Panc1 (cell line): ENCODE measurements at regions not wholly inside any gene's neighbourhood (a gene's known extent, or its start where the extent isn't known, plus 50 kb on each side); places are given as distances from the start of the nearest gene placed in this dataset.

Experiments used
- POLR2AphosphoS5 ChIP-seq: IDR thresholded peaks from 2 replicates; pipeline ENCODE4 v1.6.1; 2012; ENCODE audit warnings: mild to moderate bottlenecking, low read depth, low read length, moderate library complexity
- TCF7L2 ChIP-seq: IDR thresholded peaks from 2 replicates; pipeline ENCODE4 v1.6.1; 2011; ENCODE audit warnings: mild to moderate bottlenecking, low read depth, low read length, inconsistent platforms
- TF ChIP-seq, protein P1 (sequence below): fragments of 450-650 bp; IDR thresholded peaks from 2 replicates; pipeline ENCODE4 v1.5.1; 2017; ENCODE audit warnings: mild to moderate bottlenecking
- TF ChIP-seq, protein P2 (sequence below), 2 experiments: IDR thresholded peaks; 2 replicates each; pipeline ENCODE4 v1.6.1; 2011 to 2012; ENCODE audit warnings: low read depth in 2 of 2, control low read depth in 1 of 2, low read length in 1 of 2, mild to moderate bottlenecking in 1 of 2, moderate library complexity in 1 of 2; ENCODE audit not compliant: insufficient read depth in 1 of 2

DNA sequence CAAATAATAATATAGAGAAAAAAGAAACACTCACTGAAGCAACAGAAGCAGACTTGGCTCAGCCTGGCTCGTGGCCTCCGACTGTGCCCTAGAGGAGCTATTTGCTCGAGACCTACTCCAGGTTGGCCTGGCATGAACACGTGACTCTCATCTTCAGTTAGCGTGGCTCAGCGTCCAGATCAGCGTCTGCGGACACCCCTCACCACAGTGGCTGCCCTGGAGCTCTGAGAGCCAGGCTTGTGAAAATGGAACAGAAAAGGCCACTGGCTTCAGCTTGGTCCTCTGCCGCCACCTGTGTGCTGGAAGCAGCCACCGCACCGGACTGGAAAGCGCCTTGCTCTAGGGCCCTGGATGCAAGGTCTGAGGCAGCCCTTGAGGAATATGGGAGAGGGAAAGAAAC, 1184.0 kb upstream of the GYPC start:
- TF ChIP-seq, protein P1, sequence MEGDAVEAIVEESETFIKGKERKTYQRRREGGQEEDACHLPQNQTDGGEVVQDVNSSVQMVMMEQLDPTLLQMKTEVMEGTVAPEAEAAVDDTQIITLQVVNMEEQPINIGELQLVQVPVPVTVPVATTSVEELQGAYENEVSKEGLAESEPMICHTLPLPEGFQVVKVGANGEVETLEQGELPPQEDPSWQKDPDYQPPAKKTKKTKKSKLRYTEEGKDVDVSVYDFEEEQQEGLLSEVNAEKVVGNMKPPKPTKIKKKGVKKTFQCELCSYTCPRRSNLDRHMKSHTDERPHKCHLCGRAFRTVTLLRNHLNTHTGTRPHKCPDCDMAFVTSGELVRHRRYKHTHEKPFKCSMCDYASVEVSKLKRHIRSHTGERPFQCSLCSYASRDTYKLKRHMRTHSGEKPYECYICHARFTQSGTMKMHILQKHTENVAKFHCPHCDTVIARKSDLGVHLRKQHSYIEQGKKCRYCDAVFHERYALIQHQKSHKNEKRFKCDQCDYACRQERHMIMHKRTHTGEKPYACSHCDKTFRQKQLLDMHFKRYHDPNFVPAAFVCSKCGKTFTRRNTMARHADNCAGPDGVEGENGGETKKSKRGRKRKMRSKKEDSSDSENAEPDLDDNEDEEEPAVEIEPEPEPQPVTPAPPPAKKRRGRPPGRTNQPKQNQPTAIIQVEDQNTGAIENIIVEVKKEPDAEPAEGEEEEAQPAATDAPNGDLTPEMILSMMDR = peak; percentile 76
- no peak for TF ChIP-seq POLR2AphosphoS5
- TF ChIP-seq, protein P2, sequence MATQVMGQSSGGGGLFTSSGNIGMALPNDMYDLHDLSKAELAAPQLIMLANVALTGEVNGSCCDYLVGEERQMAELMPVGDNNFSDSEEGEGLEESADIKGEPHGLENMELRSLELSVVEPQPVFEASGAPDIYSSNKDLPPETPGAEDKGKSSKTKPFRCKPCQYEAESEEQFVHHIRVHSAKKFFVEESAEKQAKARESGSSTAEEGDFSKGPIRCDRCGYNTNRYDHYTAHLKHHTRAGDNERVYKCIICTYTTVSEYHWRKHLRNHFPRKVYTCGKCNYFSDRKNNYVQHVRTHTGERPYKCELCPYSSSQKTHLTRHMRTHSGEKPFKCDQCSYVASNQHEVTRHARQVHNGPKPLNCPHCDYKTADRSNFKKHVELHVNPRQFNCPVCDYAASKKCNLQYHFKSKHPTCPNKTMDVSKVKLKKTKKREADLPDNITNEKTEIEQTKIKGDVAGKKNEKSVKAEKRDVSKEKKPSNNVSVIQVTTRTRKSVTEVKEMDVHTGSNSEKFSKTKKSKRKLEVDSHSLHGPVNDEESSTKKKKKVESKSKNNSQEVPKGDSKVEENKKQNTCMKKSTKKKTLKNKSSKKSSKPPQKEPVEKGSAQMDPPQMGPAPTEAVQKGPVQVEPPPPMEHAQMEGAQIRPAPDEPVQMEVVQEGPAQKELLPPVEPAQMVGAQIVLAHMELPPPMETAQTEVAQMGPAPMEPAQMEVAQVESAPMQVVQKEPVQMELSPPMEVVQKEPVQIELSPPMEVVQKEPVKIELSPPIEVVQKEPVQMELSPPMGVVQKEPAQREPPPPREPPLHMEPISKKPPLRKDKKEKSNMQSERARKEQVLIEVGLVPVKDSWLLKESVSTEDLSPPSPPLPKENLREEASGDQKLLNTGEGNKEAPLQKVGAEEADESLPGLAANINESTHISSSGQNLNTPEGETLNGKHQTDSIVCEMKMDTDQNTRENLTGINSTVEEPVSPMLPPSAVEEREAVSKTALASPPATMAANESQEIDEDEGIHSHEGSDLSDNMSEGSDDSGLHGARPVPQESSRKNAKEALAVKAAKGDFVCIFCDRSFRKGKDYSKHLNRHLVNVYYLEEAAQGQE (IDR thresholded peaks at IDR 0.05; ENCODE audit: insufficient read depth in 1 of 2, low read depth in 2 of 2, low read length in 1 of 2) = no peak
- TF ChIP-seq TCF7L2 = no peak
